ENCODE measurements at regions not wholly inside any gene's neighbourhood (a gene's known extent, or its start where the extent isn't known, plus 50 kb on each side); places are given as distances from the start of the nearest gene placed in this dataset.

- H3K27me3 Mint-ChIP-seq, result peaks cover 11% of the 10 kb centered on the region
- no peak overlapping the region for H3K27ac Mint-ChIP-seq (ENCODE audit: low read depth)
- peaks cover 3% of the 10 kb centered on the region for H3K36me3 Mint-ChIP-seq (ENCODE audit: insufficient read depth)
- no peak overlapping the region for H3K4me3 Mint-ChIP-seq
- ATAC-seq (replicated peaks; ENCODE audit: extremely low read depth, poor library complexity, severe bottlenecking) (no peak), DNase-seq (ENCODE audit: low spot score in 2 of 2) (no peak)
- no peaks in the 10 kb centered on the region for H3K9me3 Mint-ChIP-seq
- H3K4me1 Mint-ChIP-seq, result no peaks in the 10 kb centered on the region
Observed at GRCh38 chr18:24740829-24741228, 280.4 kb downstream of the HRH4 start.

- H3K36me3 Mint-ChIP-seq (ENCODE audit: insufficient read depth), result peaks cover 3% of the 10 kb centered on the region
- no peak for ATAC-seq (replicated peaks; ENCODE audit: extremely low read depth, poor library complexity, severe bottlenecking)
- no peak overlapping the region for H3K27ac Mint-ChIP-seq (ENCODE audit: low read depth)
- no peaks in the 10 kb centered on the region for H3K4me1 Mint-ChIP-seq
- no peaks in the 10 kb centered on the region for H3K9me3 Mint-ChIP-seq
- no peak for DNase-seq (ENCODE audit: low spot score in 2 of 2)
- peaks cover 11% of the 10 kb centered on the region for H3K27me3 Mint-ChIP-seq
- no peak overlapping the region for H3K4me3 Mint-ChIP-seq
Observed at GRCh38 chr18:24741321-24741720, 280.9 kb downstream of the HRH4 start.

- H3K4me3 Mint-ChIP-seq, result no peak overlapping the region
- peaks cover 3% of the 10 kb centered on the region for H3K36me3 Mint-ChIP-seq (ENCODE audit: insufficient read depth)
- DNase-seq (ENCODE audit: low spot score in 2 of 2), result no peak
Observed at GRCh38 chr18:24741965-24742724, 281.7 kb downstream of the HRH4 start.

GRCh38 chr18:24754583-24755253 lies 294.3 kb downstream of the HRH4 start:
- no peak overlapping the region for H3K4me3 Mint-ChIP-seq
- H3K9me3 Mint-ChIP-seq, result no peaks in the 10 kb centered on the region
- DNase-seq (ENCODE audit: low spot score in 2 of 2) (no peak), ATAC-seq (replicated peaks; ENCODE audit: extremely low read depth, poor library complexity, severe bottlenecking) (no peak)
- H3K27me3 Mint-ChIP-seq, result peaks cover 43% of the 10 kb centered on the region
- H3K4me1 Mint-ChIP-seq, result no peaks in the 10 kb centered on the region
- no peak overlapping the region for H3K27ac Mint-ChIP-seq (ENCODE audit: low read depth)
- H3K36me3 Mint-ChIP-seq (ENCODE audit: insufficient read depth), result no peaks in the 10 kb centered on the region

More at GRCh38 chr18:24741965-24742724, 281.7 kb downstream of the HRH4 start:
- Mint-ChIP-seq H3K9me3 (no peaks in the 10 kb centered on the region), H3K4me1 (no peaks in the 10 kb centered on the region), H3K27me3 (peaks cover 11% of the 10 kb centered on the region), H3K27ac (ENCODE audit: low read depth) (no peak overlapping the region)
- ATAC-seq (replicated peaks; ENCODE audit: extremely low read depth, poor library complexity, severe bottlenecking), result no peak

- Mint-ChIP-seq H3K36me3 (ENCODE audit: insufficient read depth) (no peaks in the 10 kb centered on the region), H3K27ac (ENCODE audit: low read depth) (no peak overlapping the region), H3K27me3 (peaks cover 43% of the 10 kb centered on the region), H3K9me3 (peaks cover 3% of the 10 kb centered on the region), H3K4me3 (no peak overlapping the region), H3K4me1 (no peaks in the 10 kb centered on the region)
- DNase-seq (ENCODE audit: low spot score in 2 of 2) (no peak), ATAC-seq (replicated peaks; ENCODE audit: extremely low read depth, poor library complexity, severe bottlenecking) (no peak)
Observed at GRCh38 chr18:24756385-24756784, 295.9 kb downstream of the HRH4 start.

GRCh38 chr18:24757134-24757533 lies 296.7 kb downstream of the HRH4 start:
- no peak for DNase-seq (ENCODE audit: low spot score in 2 of 2)
- Mint-ChIP-seq H3K27me3 (peaks cover 51% of the 10 kb centered on the region), H3K4me1 (no peaks in the 10 kb centered on the region), H3K9me3 (peaks cover 8% of the 10 kb centered on the region), H3K27ac (ENCODE audit: low read depth) (no peak overlapping the region), H3K4me3 (no peak overlapping the region), H3K36me3 (ENCODE audit: insufficient read depth) (no peaks in the 10 kb centered on the region)
- ATAC-seq (replicated peaks; ENCODE audit: extremely low read depth, poor library complexity, severe bottlenecking), result no peak

- no peaks in the 10 kb centered on the region for H3K4me1 Mint-ChIP-seq
- peaks cover 8% of the 10 kb centered on the region for H3K9me3 Mint-ChIP-seq
- H3K27ac Mint-ChIP-seq (ENCODE audit: low read depth), result no peak overlapping the region
- H3K36me3 Mint-ChIP-seq (ENCODE audit: insufficient read depth), result no peaks in the 10 kb centered on the region
- H3K27me3 Mint-ChIP-seq, result peaks cover 40% of the 10 kb centered on the region
- DNase-seq (ENCODE audit: low spot score in 2 of 2), result no peak
- no peak for ATAC-seq (replicated peaks; ENCODE audit: extremely low read depth, poor library complexity, severe bottlenecking)
- H3K4me3 Mint-ChIP-seq, result no peak overlapping the region
Observed at GRCh38 chr18:24761765-24762164, 301.3 kb downstream of the HRH4 start.

GRCh38 chr18:24762511-24762910 lies 302.1 kb downstream of the HRH4 start:
- Mint-ChIP-seq H3K9me3 (peaks cover 8% of the 10 kb centered on the region), H3K4me3 (no peak overlapping the region), H3K4me1 (no peaks in the 10 kb centered on the region), H3K27ac (ENCODE audit: low read depth) (no peak overlapping the region), H3K27me3 (peaks cover 43% of the 10 kb centered on the region), H3K36me3 (ENCODE audit: insufficient read depth) (no peaks in the 10 kb centered on the region)
- ATAC-seq (replicated peaks; ENCODE audit: extremely low read depth, poor library complexity, severe bottlenecking), result no peak
- no peak for DNase-seq (ENCODE audit: low spot score in 2 of 2)

GRCh38 chr18:24763765-24764513 lies 303.5 kb downstream of the HRH4 start:
- H3K9me3 Mint-ChIP-seq, result peaks cover 8% of the 10 kb centered on the region
- H3K27me3 Mint-ChIP-seq, result peaks cover 55% of the 10 kb centered on the region
- H3K4me3 Mint-ChIP-seq, result no peak overlapping the region
- DNase-seq (ENCODE audit: low spot score in 2 of 2), result no peak
- H3K27ac Mint-ChIP-seq (ENCODE audit: low read depth), result no peak overlapping the region
- no peaks in the 10 kb centered on the region for H3K4me1 Mint-ChIP-seq
- H3K36me3 Mint-ChIP-seq (ENCODE audit: insufficient read depth), result no peaks in the 10 kb centered on the region
- ATAC-seq (replicated peaks; ENCODE audit: extremely low read depth, poor library complexity, severe bottlenecking), result no peak

GRCh38 chr18:24764766-24765165 lies 304.3 kb downstream of the HRH4 start:
- ATAC-seq (replicated peaks; ENCODE audit: extremely low read depth, poor library complexity, severe bottlenecking) (no peak), DNase-seq (ENCODE audit: low spot score in 2 of 2) (no peak)
- H3K27ac Mint-ChIP-seq (ENCODE audit: low read depth), result no peak overlapping the region
- H3K36me3 Mint-ChIP-seq (ENCODE audit: insufficient read depth), result no peaks in the 10 kb centered on the region
- H3K9me3 Mint-ChIP-seq, result peaks cover 8% of the 10 kb centered on the region
- peaks cover 63% of the 10 kb centered on the region for H3K27me3 Mint-ChIP-seq
- no peak overlapping the region for H3K4me3 Mint-ChIP-seq
- H3K4me1 Mint-ChIP-seq, result no peaks in the 10 kb centered on the region

- DNase-seq (ENCODE audit: low spot score in 2 of 2), result no peak
- peaks cover 57% of the 10 kb centered on the region for H3K27me3 Mint-ChIP-seq
- ATAC-seq (replicated peaks; ENCODE audit: extremely low read depth, poor library complexity, severe bottlenecking), result no peak
- no peaks in the 10 kb centered on the region for H3K4me1 Mint-ChIP-seq
- no peak overlapping the region for H3K4me3 Mint-ChIP-seq
- H3K36me3 Mint-ChIP-seq (ENCODE audit: insufficient read depth), result no peaks in the 10 kb centered on the region
- no peak overlapping the region for H3K27ac Mint-ChIP-seq (ENCODE audit: low read depth)
- peaks cover 6% of the 10 kb centered on the region for H3K9me3 Mint-ChIP-seq
Observed at GRCh38 chr18:24766376-24766775, 305.9 kb downstream of the HRH4 start.

GRCh38 chr18:24770311-24771024 lies 310.0 kb downstream of the HRH4 start:
- Mint-ChIP-seq H3K27me3 (peaks cover 40% of the 10 kb centered on the region), H3K36me3 (ENCODE audit: insufficient read depth) (no peaks in the 10 kb centered on the region), H3K27ac (ENCODE audit: low read depth) (no peak overlapping the region), H3K4me3 (no peak overlapping the region), H3K9me3 (no peaks in the 10 kb centered on the region), H3K4me1 (no peaks in the 10 kb centered on the region)
- ATAC-seq (replicated peaks; ENCODE audit: extremely low read depth, poor library complexity, severe bottlenecking) (no peak), DNase-seq (ENCODE audit: low spot score in 2 of 2) (no peak)

Data from central memory CD8-positive, alpha-beta T cell (primary cell).